ENCODE measurements at regions not wholly inside any gene's neighbourhood (a gene's known extent, or its start where the extent isn't known, plus 50 kb on each side); places are given as distances from the start of the nearest gene placed in this dataset.

GRCh38 chr2:14910654-14911053 is 278.1 kb downstream of the LRATD1 start:
- DNase-seq (ENCODE audit: low spot score): no peak

GRCh38 chr2:14915983-14916382 is 283.5 kb downstream of the LRATD1 start:
- DNase-seq (ENCODE audit: low spot score): no peak

GRCh38 chr2:14923820-14924580 is 291.5 kb downstream of the LRATD1 start:
- no peak for DNase-seq (ENCODE audit: low spot score)

- DNase-seq (ENCODE audit: low spot score): no peak
These were observed 293.0 kb downstream of the LRATD1 start for GRCh38 chr2:14925471-14925870.

- no peak for DNase-seq (ENCODE audit: low spot score)
These were observed 294.6 kb downstream of the LRATD1 start for GRCh38 chr2:14927021-14927564.

GRCh38 chr2:14928056-14928455 is 295.5 kb downstream of the LRATD1 start:
- DNase-seq (ENCODE audit: low spot score): no peak

DNA sequence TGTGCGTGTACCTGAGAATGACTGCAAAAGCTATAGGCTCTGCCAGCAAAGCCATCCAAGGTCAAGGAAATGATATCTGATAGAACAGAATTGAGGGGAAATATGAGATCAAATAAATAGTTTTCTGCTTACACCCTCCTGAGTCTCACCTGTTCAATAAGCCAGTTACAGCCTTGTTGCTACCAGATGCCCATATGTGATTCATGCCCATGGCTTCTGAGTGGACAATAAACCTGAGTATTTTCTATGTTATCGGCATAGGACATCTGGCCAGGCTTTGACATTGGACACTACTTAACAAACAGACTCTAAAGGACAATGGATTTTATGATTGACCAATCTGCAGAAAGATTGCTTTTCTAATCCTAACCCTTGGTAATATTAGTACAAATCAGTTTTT is 297.9 kb downstream of the LRATD1 start:
- DNase-seq (ENCODE audit: low spot score): no peak

DNA sequence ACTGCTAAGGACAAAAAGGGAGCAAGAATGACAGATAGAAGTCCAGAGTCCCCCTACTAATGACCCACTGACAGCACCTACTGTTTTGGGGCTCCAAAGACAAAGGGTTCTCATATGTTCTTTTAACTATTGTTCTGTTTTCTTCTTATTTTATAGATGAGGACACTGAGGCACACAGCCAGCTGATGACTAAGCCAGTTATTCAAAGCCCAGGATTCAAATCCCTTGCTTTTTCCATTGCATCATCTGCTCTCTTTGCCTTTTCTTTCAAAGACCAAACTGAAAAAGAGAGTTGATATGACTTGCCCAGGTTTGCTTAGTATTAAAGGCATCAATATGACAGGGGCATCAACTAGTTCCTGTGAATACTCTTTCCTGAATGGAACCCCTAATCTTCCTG is 299.8 kb downstream of the LRATD1 start:
- no peak for DNase-seq (ENCODE audit: low spot score)

GRCh38 chr2:14933753-14934152 is 301.2 kb downstream of the LRATD1 start:
- DNase-seq (ENCODE audit: low spot score): no peak

DNA sequence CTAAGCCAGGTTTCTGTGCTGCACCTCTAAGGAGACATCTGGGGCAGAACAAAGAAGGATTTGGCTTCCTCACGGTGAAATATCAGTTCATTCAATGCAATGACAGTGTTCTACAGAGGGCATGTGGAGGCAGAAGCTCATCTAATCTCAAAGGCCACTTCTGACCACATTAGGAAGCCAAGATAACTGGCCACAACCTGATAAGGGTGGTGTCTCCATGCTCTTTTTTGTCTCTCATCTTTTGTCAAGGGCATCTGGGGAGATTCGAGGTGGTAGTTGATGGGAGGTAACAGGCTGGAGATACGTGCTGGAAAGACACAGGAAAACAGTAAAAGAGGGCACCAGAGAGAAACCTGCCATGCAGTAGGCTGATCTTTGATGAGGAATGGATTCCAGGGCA is 303.9 kb downstream of the LRATD1 start:
- no peak for DNase-seq (ENCODE audit: low spot score)

DNA sequence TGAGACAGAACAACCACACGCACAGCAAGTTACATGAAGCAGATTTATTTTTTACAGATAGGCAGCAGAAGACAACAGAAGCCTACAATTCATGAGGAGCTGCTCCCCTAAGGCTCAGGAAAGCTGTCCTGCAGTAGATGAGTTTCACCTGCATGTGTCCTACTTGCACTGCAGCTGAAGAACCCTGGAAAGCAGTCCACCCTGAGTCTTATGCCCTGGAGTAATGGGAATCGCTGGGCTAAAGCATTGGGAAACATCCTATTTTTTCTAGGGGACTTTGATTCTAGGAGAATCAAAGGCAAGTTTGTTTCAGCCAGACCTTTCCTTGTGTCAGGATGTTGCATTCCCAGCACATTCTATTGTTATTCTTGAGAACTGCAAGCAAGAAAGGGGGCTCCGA is 304.8 kb downstream of the LRATD1 start:
- DNase-seq (ENCODE audit: low spot score): no peak

DNA sequence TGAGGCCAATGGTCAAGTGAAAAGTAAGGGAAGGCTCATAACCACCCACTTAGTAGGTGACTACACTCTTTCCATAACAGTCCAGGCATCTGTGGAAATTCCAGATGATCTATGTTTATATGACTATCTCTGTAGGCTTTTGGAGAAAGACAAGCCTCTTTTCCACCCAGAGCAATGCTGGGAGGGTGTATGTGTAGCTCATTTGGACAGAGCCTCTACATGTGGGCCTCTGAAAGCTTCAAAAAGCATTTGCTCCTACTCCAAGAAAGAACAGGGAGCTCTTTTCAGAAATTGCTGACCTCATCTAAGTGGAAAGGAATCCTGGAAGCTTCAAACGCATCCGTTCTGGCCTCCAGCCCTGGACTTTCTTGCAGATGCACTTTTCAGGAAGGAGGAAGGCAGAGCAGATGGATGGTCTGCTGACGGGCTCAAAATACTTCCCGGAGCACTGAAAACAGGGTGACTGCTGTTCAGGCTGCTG is 308.7 kb downstream of the LRATD1 start:
- peak; percentile 69 for DNase-seq (ENCODE audit: low spot score)

GRCh38 chr2:14942987-14943386 is 310.5 kb downstream of the LRATD1 start:
- no peak for DNase-seq (ENCODE audit: low spot score)

- DNase-seq (ENCODE audit: low spot score): no peak
These were observed 312.2 kb downstream of the LRATD1 start for GRCh38 chr2:14944562-14945346.

GRCh38 chr2:14951569-14952285 is 319.2 kb downstream of the LRATD1 start:
- no peak for DNase-seq (ENCODE audit: low spot score)

GRCh38 chr2:14952400-14952963 is 320.0 kb downstream of the LRATD1 start:
- no peak for DNase-seq (ENCODE audit: low spot score)

- no peak for DNase-seq (ENCODE audit: low spot score)
These were observed 328.3 kb downstream of the LRATD1 start for GRCh38 chr2:14960686-14961324.

- DNase-seq (ENCODE audit: low spot score): no peak
These were observed 335.2 kb downstream of the LRATD1 start for GRCh38 chr2:14967729-14968128.

DNA sequence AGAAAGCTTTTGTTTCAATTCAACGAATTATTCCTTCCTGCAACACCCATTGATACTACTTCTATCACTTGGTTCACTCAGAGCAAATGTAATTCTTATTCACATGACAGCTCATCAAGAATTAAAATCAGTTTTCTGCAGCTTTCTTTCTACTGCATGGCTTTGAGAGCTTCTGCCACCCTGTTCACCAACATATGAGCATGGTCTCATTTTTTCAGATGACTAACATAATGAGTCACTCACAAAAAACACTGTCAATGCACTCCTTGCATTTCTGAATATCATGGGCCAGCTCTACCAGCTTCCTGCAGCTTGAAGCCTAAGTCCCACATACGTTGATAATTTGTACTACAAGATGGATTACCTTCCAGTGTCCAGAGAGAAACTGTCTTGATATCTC is 342.9 kb downstream of the LRATD1 start:
- DNase-seq (ENCODE audit: low spot score): no peak

DNA sequence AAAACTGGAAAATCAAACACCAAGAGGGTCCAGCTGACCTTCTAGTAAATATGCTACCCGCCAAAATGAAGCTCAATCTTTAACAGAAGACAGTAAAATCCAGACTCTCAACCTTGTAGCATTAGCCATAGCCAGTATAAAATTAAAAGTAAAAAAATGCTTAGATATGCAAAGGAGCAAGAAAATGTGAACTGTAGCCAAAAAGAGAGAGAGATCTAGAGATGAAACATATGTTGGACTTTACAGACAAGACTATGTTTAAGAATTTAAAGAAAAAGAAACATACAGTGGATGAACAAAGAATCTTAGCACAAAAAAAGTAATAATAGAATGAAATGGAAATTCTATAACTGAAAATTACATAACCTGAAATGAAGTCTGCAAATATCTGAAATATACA is 344.5 kb downstream of the LRATD1 start:
- no peak for DNase-seq (ENCODE audit: low spot score)

DNA sequence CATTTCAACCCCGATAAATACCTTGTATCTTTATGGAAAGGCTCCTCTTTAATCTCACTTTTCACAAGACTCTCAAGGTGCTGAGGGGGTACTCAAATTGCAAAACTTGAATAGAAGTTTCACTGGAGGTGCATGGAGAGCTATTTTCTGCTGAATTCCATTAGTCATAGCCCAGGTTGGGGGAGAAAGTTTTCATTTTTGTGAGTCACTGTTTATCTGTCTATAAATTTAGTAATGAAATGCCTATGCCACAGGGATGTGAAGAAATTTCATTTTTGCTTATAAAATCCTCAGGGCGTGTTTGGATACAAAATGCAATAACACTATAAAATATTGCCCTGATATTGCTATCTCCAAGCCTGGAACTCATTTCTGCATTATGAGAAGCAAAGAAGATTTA is 346.3 kb downstream of the LRATD1 start:
- no peak for DNase-seq (ENCODE audit: low spot score)

- DNase-seq (ENCODE audit: low spot score): no peak
These were observed 350.3 kb downstream of the LRATD1 start for GRCh38 chr2:14982790-14983189.

All from pons (tissue), 1 donor.